PC-3 (cell line): ENCODE measurements at regions not wholly inside any gene's neighbourhood (a gene's known extent, or its start where the extent isn't known, plus 50 kb on each side); places are given as distances from the start of the nearest gene placed in this dataset.
A peak's percentile ranks its signal among the peaks of the same experiment; 100 is the strongest.

Source experiments
- ATAC-seq: fragments of 200-7000 bp; cut with Tn5 transposase; 2 replicates; pipeline ENCODE4 v1.9.1; 2020; ENCODE audit warnings: mild to moderate bottlenecking, moderate library complexity
- BruUV-seq: library from RNA; stranded (reverse); fragments of 400-500 nt; replicated peaks from 2 replicates; lab custom pipeline; 2021; lab: Mats Ljungman, UMichigan
- CTCF ChIA-PET: fragments of 300-600 bp; sonication (Branson Sonifier 250); formaldehyde crosslinking; loops from one replicate; lab custom pipeline; 2022; ENCODE audit warnings: antibody characterized with exemption; lab: Charles Lee
- POLR2A ChIA-PET: fragments of 300-600 bp; sonication (Branson Sonifier 250); formaldehyde crosslinking; loops from one replicate; lab custom pipeline; 2022; ENCODE audit warnings: antibody characterized with exemption; ENCODE audit not compliant: unreplicated experiment; lab: Charles Lee
- DNase-seq: peaks from one replicate; pipeline ENCODE4 v3.0.0-alpha.2; 2015
- H2AFZ ChIP-seq: fragments of 300-600 bp; sonication (generic); 2 replicates; pipeline ENCODE4 v1.6.0; 2016; ENCODE audit warnings: antibody characterized with exemption, low read length
- H3F3A ChIP-seq: fragments of 300-600 bp; sonication (generic); one replicate; pipeline ENCODE4 v1.6.0; 2017; ENCODE audit warnings: antibody characterized with exemption, low read length, control low read depth, mild to moderate bottlenecking; ENCODE audit not compliant: unreplicated experiment
- H3K27ac ChIP-seq: fragments of 300-600 bp; sonication (generic); 2 replicates; pipeline ENCODE4 v1.5.1; 2016; ENCODE audit warnings: mild to moderate bottlenecking, low read length
- H3K27me3 ChIP-seq: fragments of 300-600 bp; sonication (generic); 2 replicates; pipeline ENCODE4 v1.6.1; 2016; ENCODE audit warnings: low read length, mixed read lengths
- H3K36me3 ChIP-seq: fragments of 300-600 bp; sonication (generic); 2 replicates; pipeline ENCODE4 v1.6.1; 2016; ENCODE audit warnings: low read depth, mixed run types, low read length, mixed read lengths
- H3K4me1 ChIP-seq: fragments of 300-600 bp; sonication (generic); 2 replicates; pipeline ENCODE4 v1.5.1; 2016; ENCODE audit warnings: low read length; ENCODE audit not compliant: insufficient read depth
- H3K4me2 ChIP-seq: fragments of 300-600 bp; sonication (generic); 2 replicates; pipeline ENCODE4 v1.6.0; 2016; ENCODE audit warnings: low read length
- H3K4me3 ChIP-seq: fragments of 300-600 bp; sonication (generic); 2 replicates; pipeline ENCODE4 v1.5.1; 2016; ENCODE audit warnings: mild to moderate bottlenecking, low read length, mixed read lengths
- H3K79me2 ChIP-seq: fragments of 300-600 bp; sonication (generic); 2 replicates; pipeline ENCODE4 v1.6.1; 2017; ENCODE audit warnings: low read length, mixed read lengths
- H3K9ac ChIP-seq: fragments of 300-600 bp; sonication (generic); 2 replicates; pipeline ENCODE4 v1.6.0; 2016; ENCODE audit warnings: mild to moderate bottlenecking, low read length
- H3K9me2 ChIP-seq: fragments of 300-600 bp; sonication (generic); replicated peaks from 2 replicates; pipeline ENCODE4 v1.6.1; 2016; ENCODE audit warnings: mixed run types, low read length, mixed read lengths
- H3K9me3 ChIP-seq: fragments of 300-600 bp; sonication (generic); 2 replicates; pipeline ENCODE4 v1.6.1; 2016; ENCODE audit warnings: low read length, mixed read lengths
- H4K20me1 ChIP-seq: fragments of 300-600 bp; sonication (generic); 2 replicates; pipeline ENCODE4 v1.6.1; 2016; ENCODE audit warnings: low read length, mixed read lengths
- EZH2 ChIP-seq: fragments of 300-600 bp; sonication (generic); IDR thresholded peaks from one replicate; pipeline ENCODE4 v1.6.1; 2017; ENCODE audit warnings: antibody characterized with exemption, mild to moderate bottlenecking, low read length; ENCODE audit not compliant: unreplicated experiment
- EZH2phosphoT487 ChIP-seq: fragments of 300-600 bp; sonication (generic); IDR thresholded peaks from 2 replicates; pipeline ENCODE4 v1.6.1; 2018; ENCODE audit warnings: mild to moderate bottlenecking, antibody characterized with exemption, low read length, borderline replicate concordance
- intact Hi-C: fragments of 100-400 bp; cut with micrococcal nuclease; formaldehyde crosslinking; loops from 2 replicates; pipeline ENCODE4 v1.9.0; 2023
- TF ChIP-seq, protein P1 (sequence below): fragments of 300-600 bp; sonication (generic); conservative IDR thresholded peaks from 2 replicates; pipeline ENCODE4 v1.5.1; 2017; ENCODE audit warnings: antibody characterized with exemption, low read depth, mild to moderate bottlenecking, low read length

DNA sequence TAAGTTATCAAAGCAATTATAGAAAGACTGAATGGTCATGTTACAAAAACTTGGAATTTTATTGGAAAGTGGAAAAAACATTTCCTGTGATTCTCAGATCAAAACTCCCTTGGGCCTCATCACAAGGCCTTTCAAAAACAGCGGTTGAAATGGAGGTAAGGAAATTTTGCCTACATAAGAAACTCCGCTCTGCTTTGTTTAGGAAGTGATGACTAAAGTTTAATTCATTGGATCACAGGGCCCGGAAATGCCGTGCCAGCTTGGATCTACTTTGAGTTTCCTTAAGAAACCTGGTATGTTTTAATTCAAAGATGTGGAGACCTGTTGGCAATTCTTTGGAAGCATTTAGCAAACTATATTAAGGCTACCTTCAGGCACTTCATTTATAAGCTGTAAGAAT is 143.9 kb upstream of the MME start:
- 0 out of 2 replicates have a peak overlapping the region, but pooled peaks have one; percentile 33 for H2AFZ ChIP-seq
- no peak for ATAC-seq
- TF ChIP-seq, protein P1, sequence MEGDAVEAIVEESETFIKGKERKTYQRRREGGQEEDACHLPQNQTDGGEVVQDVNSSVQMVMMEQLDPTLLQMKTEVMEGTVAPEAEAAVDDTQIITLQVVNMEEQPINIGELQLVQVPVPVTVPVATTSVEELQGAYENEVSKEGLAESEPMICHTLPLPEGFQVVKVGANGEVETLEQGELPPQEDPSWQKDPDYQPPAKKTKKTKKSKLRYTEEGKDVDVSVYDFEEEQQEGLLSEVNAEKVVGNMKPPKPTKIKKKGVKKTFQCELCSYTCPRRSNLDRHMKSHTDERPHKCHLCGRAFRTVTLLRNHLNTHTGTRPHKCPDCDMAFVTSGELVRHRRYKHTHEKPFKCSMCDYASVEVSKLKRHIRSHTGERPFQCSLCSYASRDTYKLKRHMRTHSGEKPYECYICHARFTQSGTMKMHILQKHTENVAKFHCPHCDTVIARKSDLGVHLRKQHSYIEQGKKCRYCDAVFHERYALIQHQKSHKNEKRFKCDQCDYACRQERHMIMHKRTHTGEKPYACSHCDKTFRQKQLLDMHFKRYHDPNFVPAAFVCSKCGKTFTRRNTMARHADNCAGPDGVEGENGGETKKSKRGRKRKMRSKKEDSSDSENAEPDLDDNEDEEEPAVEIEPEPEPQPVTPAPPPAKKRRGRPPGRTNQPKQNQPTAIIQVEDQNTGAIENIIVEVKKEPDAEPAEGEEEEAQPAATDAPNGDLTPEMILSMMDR: no peak
- TF ChIP-seq EZH2 (no peak), EZH2phosphoT487 (no peak)

GRCh38 chr3:154933581-154933980 is 146.5 kb upstream of the MME start:
- no peaks in the 10 kb centered on the region for H3K36me3 ChIP-seq
- H3K9ac ChIP-seq: no peak overlapping the region
- POLR2A ChIA-PET: no interaction called here
- BruUV-seq: no TSS peak
- no peaks in the 10 kb centered on the region for H3K9me3 ChIP-seq
- no peaks in the 10 kb centered on the region for H3K27me3 ChIP-seq
- no peak for ATAC-seq
- no peaks in the 10 kb centered on the region for H3K79me2 ChIP-seq
- H2AFZ ChIP-seq: no peak overlapping the region
- intact Hi-C loops: no loop called here
- no peaks in the 10 kb centered on the region for H4K20me1 ChIP-seq
- H3K27ac ChIP-seq: no peak overlapping the region
- TF ChIP-seq, protein P1: no peak
- CTCF ChIA-PET: no interaction called here
- no peaks in the 10 kb centered on the region for H3F3A ChIP-seq
- DNase-seq: no peak
- H3K4me3 ChIP-seq: no peak overlapping the region
- no peak overlapping the region for H3K4me2 ChIP-seq
- H3K9me2 ChIP-seq: no peaks in the 10 kb centered on the region; the same call in 1 of the 2 replicates
- H3K4me1 ChIP-seq: no peaks in the 10 kb centered on the region

More for the DNA sequence above, 143.9 kb upstream of the MME start:
- ChIA-PET POLR2A (no interaction called here), CTCF (no interaction called here)
- no peaks in the 10 kb centered on the region for H3K9me3 ChIP-seq
- H3K9me2 ChIP-seq: no peaks in the 10 kb centered on the region; the same call in 1 of the 2 replicates
- no peak overlapping the region for H3K4me3 ChIP-seq
- H3K9ac ChIP-seq: no peak overlapping the region
- H3K79me2 ChIP-seq: no peaks in the 10 kb centered on the region
- H3K4me1 ChIP-seq: no peaks in the 10 kb centered on the region
- H3K27me3 ChIP-seq: no peaks in the 10 kb centered on the region
- H3F3A ChIP-seq: no peaks in the 10 kb centered on the region
- no peaks in the 10 kb centered on the region for H4K20me1 ChIP-seq
- no peak overlapping the region for H3K27ac ChIP-seq
- intact Hi-C loops: no loop called here
- no peaks in the 10 kb centered on the region for H3K36me3 ChIP-seq
- BruUV-seq: no TSS peak
- DNase-seq: no peak
- H3K4me2 ChIP-seq: no peak overlapping the region

- DNase-seq: no peak
- Histone ChIP-seq H3K27me3 (no peaks in the 10 kb centered on the region), H3K4me2 (no peak overlapping the region), H4K20me1 (no peaks in the 10 kb centered on the region), H3K27ac (no peak overlapping the region), H2AFZ (no peak overlapping the region), H3K9ac (no peak overlapping the region), H3K9me2 (no peaks in the 10 kb centered on the region; the same call in 1 of the 2 replicates), H3K9me3 (no peaks in the 10 kb centered on the region), H3K4me3 (no peak overlapping the region), H3K4me1 (no peaks in the 10 kb centered on the region), H3K36me3 (no peaks in the 10 kb centered on the region), H3K79me2 (no peaks in the 10 kb centered on the region), H3F3A (no peaks in the 10 kb centered on the region)
- CTCF ChIA-PET: no interaction called here
- no TSS peak for BruUV-seq
- TF ChIP-seq EZH2: no peak
- POLR2A ChIA-PET: no interaction called here
- ATAC-seq: no peak
- intact Hi-C loops: no loop called here
Observed at GRCh38 chr3:154932633-154933032, 147.5 kb upstream of the MME start.
